NCI-H1417 treated with DMSO at 0.1 percent for 48 hours (cell line): ENCODE measurements at regions not wholly inside any gene's neighbourhood (a gene's known extent, or its start where the extent isn't known, plus 50 kb on each side); places are given as distances from the start of the nearest gene placed in this dataset.

ENCODE experiments used
- DNase-seq: peaks from one replicate; lab custom pipeline; 2025; lab: John Stamatoyannopoulos, UW

GRCh38 chr4:134328741-134329140, 127.2 kb upstream of the PABPC4L start:
- no peak for DNase-seq

- DNase-seq, result no peak
These were observed 125.9 kb upstream of the PABPC4L start for GRCh38 chr4:134327274-134328122.

- DNase-seq, result no peak
These were observed 125.3 kb upstream of the PABPC4L start for GRCh38 chr4:134326866-134327265.

DNA sequence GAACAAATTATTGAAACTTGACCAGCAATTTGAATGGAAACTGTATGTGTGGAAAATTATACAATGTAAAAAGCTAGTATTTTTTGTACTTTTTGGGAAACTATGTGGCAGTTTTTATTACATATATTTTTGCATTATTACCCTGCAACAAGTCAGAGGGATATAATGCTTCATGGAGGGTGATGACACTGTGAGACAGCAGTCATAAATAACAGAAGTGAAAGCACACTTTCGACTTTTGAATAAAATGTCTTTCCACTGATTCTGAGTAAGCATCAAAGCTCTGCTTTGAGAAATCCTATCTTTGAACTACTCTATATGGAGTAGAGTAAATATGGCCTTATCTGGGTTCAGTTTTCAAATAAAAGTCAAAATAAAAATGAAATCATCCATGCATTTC, 122.6 kb upstream of the PABPC4L start:
- no peak for DNase-seq

GRCh38 chr4:134320048-134320447, 118.5 kb upstream of the PABPC4L start:
- no peak for DNase-seq

GRCh38 chr4:134313591-134313990, 112.0 kb upstream of the PABPC4L start:
- DNase-seq, result no peak

GRCh38 chr4:134309715-134310114, 108.1 kb upstream of the PABPC4L start:
- DNase-seq, result no peak

DNA sequence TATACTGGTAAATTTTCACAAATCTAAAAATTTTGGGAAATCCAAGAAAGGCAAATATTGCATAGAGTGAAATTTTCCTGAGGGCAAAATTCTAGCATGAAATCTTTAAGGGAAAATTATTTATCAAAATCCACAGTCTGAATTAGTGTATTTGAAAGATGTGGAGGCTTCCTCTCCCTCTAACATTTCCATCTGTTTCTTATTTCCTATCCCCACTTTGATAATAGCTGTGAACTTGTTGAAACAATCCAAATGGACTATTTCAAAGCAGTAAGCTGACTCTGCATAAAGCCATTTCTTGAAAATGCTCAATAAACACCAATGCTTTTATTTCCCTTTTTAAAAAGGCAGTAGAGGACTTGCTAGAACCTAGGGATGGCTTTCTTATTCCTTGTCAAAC, 107.3 kb upstream of the PABPC4L start:
- no peak for DNase-seq

DNA sequence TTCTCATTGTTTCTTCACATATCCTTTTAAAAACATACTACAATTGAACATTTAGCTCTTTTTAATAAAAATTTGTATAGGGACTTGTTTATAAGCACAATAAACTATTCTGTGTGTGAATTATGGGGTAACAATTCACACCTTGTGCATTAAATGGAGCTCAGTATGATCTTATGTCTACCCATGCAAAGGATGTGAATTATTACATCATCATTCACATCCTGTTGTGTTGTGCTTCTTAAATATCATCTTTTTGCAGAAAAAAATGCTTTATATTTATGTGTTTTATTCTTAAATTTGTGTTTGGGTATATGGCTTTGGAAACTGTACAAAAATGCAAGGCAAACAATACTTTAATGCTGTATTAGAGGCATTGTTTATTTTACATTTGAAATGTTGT, 96.7 kb upstream of the PABPC4L start:
- DNase-seq, result no peak

DNA sequence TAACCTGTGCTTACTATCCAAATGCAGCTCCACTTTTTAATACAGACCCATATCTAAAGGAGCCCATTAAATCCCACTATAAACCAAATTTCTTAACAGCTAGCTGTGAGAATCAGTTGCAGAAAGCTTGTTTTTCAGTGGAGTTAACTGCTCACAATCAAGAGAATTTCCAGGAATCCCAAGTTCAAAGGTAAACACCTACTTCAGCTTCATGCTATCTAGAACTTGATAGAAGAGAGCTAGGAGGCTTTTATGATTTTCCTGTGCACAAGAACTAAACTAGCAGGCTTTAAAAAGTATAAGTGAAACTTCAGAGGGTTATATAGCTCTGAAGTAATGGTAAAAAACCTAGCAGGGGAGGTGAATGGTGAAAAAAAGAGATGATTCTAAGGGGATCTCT, 96.2 kb upstream of the PABPC4L start:
- DNase-seq, result no peak

DNA sequence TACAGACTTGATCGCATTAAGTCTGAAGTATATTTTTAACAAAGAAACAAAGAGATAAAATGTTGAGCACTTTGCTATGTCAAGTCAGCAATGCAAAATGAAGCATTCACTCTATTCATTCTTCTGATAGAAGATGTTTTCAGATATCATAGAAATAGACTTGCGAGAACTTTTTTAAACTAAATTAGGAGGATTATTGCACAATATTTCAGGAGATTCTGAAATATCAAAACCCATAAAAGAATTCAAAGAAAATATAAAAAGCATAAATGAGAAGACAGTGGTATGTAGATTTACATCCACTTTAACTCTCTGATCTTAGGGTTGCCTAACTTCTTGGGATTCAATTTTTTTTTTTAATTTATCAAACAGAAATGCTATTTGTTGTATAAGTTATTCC, 81.1 kb upstream of the PABPC4L start:
- DNase-seq, result no peak

GRCh38 chr4:134278675-134279074, 77.1 kb upstream of the PABPC4L start:
- DNase-seq, result no peak

- no peak for DNase-seq
These were observed 74.9 kb upstream of the PABPC4L start for GRCh38 chr4:134276476-134276875.

GRCh38 chr4:134260126-134260525, 58.5 kb upstream of the PABPC4L start:
- no peak for DNase-seq
